Progenitor cell of endocrine pancreas (in vitro differentiated cells): ENCODE measurements at regions not wholly inside any gene's neighbourhood (a gene's known extent, or its start where the extent isn't known, plus 50 kb on each side); places are given as distances from the start of the nearest gene placed in this dataset.

Source experiments
- DNase-seq: peaks from one replicate; pipeline ENCODE4 v3.0.0; 2021; ENCODE audit warnings: low spot score; ENCODE audit not compliant: unreplicated experiment
- H3K27ac Mint-ChIP-seq: 2 replicates; pipeline ENCODE4 v1.8.0; 2021; ENCODE audit warnings: mild to moderate bottlenecking, moderate library complexity, mixed read lengths
- H3K27me3 Mint-ChIP-seq: 2 replicates; pipeline ENCODE4 v1.8.0; 2021; ENCODE audit warnings: mixed read lengths
- H3K36me3 Mint-ChIP-seq: 2 replicates; pipeline ENCODE4 v1.8.0; 2022; ENCODE audit warnings: mixed read lengths; ENCODE audit not compliant: insufficient read depth
- H3K4me1 Mint-ChIP-seq: 2 replicates; pipeline ENCODE4 v1.8.0; 2021; ENCODE audit warnings: low read depth, mixed read lengths
- H3K4me3 Mint-ChIP-seq: 2 replicates; pipeline ENCODE4 v1.8.0; 2021; ENCODE audit warnings: low read depth, mild to moderate bottlenecking, moderate library complexity, mixed read lengths
- H3K9me3 Mint-ChIP-seq: 2 replicates; pipeline ENCODE4 v1.8.0; 2021; ENCODE audit warnings: low read depth, mixed read lengths
- TF ChIP-seq, protein P1 (sequence below): fragments of 200-600 bp; sonication (generic); IDR thresholded peaks from one replicate; pipeline ENCODE4 v1.5.0; 2021; ENCODE audit warnings: antibody characterized with exemption, mild to moderate bottlenecking; ENCODE audit not compliant: unreplicated experiment

DNA sequence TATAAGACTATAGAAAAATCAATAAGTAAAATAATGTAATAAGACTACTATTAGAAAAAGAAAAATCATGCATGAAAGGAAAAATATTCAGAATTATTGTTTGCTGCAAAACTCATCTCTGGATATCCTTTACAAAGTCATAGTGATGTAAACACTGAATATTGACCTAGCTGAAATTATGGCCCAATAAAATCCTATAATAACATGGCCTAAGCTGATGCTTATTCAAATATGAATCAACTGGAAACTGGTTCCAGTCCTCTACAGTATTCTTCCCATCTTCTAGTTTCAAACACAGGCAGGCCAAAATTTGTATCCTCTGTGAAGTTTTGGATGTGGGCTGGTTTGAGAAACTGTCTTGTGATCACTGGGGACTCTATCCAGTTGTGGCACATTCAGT, 134.5 kb downstream of the CNTN3 start:
- H3K36me3 Mint-ChIP-seq = peaks cover 4% of the 10 kb centered on the region
- DNase-seq = no peak
- H3K27ac Mint-ChIP-seq = no peak overlapping the region
- TF ChIP-seq, protein P1, sequence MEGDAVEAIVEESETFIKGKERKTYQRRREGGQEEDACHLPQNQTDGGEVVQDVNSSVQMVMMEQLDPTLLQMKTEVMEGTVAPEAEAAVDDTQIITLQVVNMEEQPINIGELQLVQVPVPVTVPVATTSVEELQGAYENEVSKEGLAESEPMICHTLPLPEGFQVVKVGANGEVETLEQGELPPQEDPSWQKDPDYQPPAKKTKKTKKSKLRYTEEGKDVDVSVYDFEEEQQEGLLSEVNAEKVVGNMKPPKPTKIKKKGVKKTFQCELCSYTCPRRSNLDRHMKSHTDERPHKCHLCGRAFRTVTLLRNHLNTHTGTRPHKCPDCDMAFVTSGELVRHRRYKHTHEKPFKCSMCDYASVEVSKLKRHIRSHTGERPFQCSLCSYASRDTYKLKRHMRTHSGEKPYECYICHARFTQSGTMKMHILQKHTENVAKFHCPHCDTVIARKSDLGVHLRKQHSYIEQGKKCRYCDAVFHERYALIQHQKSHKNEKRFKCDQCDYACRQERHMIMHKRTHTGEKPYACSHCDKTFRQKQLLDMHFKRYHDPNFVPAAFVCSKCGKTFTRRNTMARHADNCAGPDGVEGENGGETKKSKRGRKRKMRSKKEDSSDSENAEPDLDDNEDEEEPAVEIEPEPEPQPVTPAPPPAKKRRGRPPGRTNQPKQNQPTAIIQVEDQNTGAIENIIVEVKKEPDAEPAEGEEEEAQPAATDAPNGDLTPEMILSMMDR = no peak
- H3K4me3 Mint-ChIP-seq = no peak overlapping the region
- no peaks in the 10 kb centered on the region for H3K9me3 Mint-ChIP-seq
- H3K27me3 Mint-ChIP-seq = no peaks in the 10 kb centered on the region
- no peaks in the 10 kb centered on the region for H3K4me1 Mint-ChIP-seq

DNA sequence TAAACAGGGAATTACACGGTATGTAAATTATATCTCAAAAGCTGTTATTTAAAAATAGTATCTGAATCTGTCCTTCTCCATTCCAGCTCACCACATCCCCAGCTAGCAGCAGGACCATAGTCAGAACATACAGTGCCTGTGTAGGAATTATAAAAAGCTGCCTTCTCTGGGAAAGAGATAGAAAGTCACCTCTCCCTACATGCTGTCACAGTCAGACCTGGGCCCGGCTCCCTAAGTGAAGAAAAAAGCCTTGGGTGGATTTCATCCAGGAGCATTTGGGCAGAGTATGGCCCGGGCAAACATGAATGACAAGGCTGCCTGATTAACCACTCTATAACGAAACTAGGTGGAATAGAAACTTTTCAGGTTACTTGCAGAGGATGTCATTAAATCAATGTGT, 144.1 kb downstream of the CNTN3 start:
- Mint-ChIP-seq H3K9me3 (peaks cover 4% of the 10 kb centered on the region), H3K27me3 (no peaks in the 10 kb centered on the region), H3K27ac (no peak overlapping the region), H3K4me3 (no peak overlapping the region), H3K36me3 (peaks cover 1% of the 10 kb centered on the region), H3K4me1 (peaks cover 3% of the 10 kb centered on the region)
- TF ChIP-seq, protein P1 = no peak
- no peak for DNase-seq

DNA sequence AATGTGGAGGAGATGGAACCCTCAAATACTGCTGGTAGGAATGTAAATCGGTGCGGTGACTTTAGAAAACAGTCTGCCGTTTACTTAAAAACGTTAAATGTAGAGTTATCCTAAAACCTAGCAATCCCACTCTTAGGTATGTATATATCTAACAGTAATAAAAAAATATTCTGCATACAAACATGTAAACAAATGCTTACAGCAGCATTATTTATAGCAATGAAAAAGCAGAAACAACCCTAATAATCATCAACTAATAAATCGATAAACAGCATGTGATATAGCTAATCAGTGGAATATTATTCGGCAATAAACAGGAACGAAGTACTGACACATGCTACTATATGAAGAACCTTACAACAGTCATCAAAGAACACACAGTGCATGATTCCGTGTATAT, 144.7 kb downstream of the CNTN3 start:
- no peak for DNase-seq
- H3K27me3 Mint-ChIP-seq = no peaks in the 10 kb centered on the region
- no peak overlapping the region for H3K27ac Mint-ChIP-seq
- H3K4me3 Mint-ChIP-seq = no peak overlapping the region
- H3K4me1 Mint-ChIP-seq = peaks cover 3% of the 10 kb centered on the region
- H3K36me3 Mint-ChIP-seq = peaks cover 1% of the 10 kb centered on the region
- H3K9me3 Mint-ChIP-seq = peaks cover 4% of the 10 kb centered on the region
- TF ChIP-seq, protein P1 = no peak

DNA sequence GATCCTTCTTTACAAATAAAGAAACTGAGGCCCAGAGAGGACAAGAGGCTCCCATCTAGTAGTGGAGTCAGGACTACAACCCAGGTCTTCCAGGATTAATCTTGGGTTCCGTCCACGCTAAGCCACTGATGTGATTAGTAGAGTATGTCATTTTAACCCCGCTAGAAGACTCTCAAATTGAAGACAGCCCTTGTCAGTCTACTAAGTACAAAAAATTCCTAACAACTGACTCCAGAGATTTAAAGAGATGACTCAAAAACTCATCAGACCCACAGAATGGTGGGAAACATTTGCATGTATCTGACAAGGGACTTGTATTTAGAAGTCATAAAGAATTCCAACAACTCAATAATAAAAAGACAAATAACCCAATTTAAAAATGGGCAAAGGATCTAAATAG, 145.3 kb downstream of the CNTN3 start:
- H3K9me3 Mint-ChIP-seq = peaks cover 4% of the 10 kb centered on the region
- H3K4me3 Mint-ChIP-seq = no peak overlapping the region
- no peak overlapping the region for H3K27ac Mint-ChIP-seq
- no peak for DNase-seq
- TF ChIP-seq, protein P1 = no peak
- peaks cover 3% of the 10 kb centered on the region for H3K4me1 Mint-ChIP-seq
- peaks cover 1% of the 10 kb centered on the region for H3K36me3 Mint-ChIP-seq
- no peaks in the 10 kb centered on the region for H3K27me3 Mint-ChIP-seq

DNA sequence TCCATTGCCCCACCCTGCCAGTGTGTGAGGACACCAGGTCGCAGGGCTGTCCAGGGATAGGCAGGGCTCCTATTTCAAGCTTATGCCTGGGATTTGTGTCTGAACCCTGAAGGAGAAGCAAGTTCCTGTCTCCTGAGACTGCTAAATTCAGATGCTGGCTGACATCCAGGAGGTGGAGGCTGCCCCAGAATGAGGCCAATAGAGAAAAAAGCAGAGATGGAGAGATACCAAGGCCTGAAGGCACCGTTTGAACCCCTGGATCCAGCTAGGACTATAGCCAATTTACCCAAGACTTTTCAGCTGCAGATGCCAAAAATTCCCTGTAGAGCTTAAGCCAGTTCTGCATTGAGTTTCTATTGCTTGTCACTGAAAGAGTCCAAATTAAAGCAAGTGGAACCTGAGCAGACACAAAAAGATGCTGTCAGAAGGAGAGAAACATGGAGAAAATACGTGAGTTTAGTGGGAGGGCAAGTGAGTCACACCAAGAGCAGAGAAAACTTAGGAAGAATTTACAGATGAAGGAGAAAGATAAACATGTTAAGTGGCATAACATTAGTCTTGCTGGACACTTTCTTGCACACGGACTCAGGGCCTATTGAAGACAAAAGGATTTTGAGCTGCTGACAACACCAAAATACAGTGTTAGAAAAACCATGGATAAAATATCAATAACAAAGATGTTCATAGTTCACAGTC, 148.6 kb downstream of the CNTN3 start:
- TF ChIP-seq, protein P1 = no peak
- no peak for DNase-seq
- no peaks in the 10 kb centered on the region for H3K27me3 Mint-ChIP-seq
- peaks cover 1% of the 10 kb centered on the region for H3K36me3 Mint-ChIP-seq
- H3K4me3 Mint-ChIP-seq = no peak overlapping the region
- H3K9me3 Mint-ChIP-seq = peaks cover 8% of the 10 kb centered on the region
- no peak overlapping the region for H3K27ac Mint-ChIP-seq
- peaks cover 9% of the 10 kb centered on the region for H3K4me1 Mint-ChIP-seq
